HG02798 (cell line): ENCODE measurements at regions not wholly inside any gene's neighbourhood (a gene's known extent, or its start where the extent isn't known, plus 50 kb on each side); places are given as distances from the start of the nearest gene placed in this dataset.
"Not testable (repeated sequence)": the region's sequence is repeated elsewhere in the genome, so short reads cannot be mapped to it uniquely, and the experiment has no call there.

Experiments used
- ATAC-seq: cut with Tn5 transposase; IDR thresholded peaks from one replicate; pipeline ENCODE4 v1.9.1; 2021; ENCODE audit warnings: mild to moderate bottlenecking; ENCODE audit not compliant: unreplicated experiment, poor library complexity

DNA sequence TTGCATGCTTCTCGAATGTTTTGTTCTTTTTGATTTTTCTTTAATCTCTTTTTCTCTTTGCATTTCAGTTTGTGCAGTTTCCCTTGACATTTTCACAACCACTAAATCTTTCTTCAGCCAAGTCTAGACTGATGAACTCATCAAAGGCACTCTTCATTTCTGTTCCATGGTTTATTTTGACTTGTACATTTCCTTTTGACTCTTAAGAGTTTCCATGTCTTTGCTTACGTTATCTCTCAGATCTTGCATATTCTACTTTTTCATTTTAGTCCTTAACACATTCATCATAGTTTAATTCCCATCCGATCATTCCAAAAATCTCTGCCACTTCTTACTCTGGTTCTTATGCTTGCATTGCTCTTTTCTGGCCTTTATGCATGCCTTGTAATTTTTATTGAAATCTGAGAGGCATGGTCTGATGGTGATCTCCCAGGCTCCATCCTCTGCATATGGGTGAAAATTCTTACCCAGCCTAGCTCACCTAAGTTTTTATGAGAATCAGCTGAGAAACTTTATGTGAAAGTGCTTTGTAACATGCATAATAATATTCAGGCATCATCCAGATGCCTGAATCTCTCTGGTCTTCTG lies 202.8 kb upstream of the IGFBP3 start:
- no peak for ATAC-seq

DNA sequence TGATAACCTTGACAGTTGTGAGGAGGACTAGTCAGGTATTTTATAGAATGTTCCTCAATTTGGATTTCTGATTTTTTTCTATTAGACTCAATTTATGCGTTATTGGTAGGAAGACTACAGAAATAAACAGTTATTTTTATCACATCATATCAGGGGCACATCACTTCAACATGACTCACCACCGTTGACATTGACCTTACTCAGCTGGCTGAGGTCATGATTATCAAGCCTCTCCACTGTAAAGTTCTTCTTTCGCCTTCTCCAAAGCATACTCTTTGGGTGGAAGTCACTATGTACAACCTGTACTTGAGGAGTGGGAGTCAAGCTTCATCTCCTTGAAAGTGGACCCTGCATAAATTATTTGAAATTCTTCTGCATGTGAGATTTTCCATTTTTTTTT lies 194.3 kb upstream of the IGFBP3 start:
- no peak for ATAC-seq

DNA sequence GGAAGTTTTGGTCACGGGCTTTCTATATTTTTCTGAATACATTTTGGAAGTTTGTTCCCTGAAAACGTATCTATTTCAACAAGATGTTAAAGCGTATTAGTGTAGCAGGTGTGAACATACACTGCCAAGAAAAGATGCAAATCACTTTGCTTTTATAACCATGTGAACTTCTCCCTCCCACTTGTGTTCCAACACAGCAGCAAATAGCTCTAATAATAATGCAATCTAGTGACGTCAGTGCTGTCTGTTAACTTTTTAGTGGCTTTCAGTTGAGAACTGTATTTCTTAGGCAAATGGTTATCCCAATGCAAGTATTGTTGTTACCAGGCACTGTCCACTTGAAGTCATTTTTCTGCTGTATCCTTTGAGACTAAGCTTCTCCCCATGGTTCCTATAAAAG lies 188.4 kb upstream of the IGFBP3 start:
- ATAC-seq = no peak

DNA sequence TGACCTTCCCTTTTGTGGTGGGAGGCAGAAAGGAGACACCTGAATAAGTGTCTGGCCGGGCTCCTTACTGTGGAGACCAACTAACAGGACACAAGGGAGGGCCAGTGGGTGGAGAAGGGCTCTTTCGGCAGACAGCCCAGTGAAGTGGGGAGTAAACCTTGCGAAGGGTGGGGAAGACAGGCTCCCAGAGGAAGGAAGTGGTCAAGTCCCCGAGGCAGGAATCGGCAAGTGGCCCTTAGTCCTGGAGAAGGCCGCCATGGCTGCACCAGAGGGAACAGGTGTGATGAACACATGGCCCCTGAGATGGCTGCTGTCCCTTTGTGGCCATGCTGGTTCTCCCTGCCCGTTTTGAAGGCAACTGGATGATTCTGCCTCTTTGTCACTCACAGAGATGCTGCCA lies 187.2 kb upstream of the IGFBP3 start:
- no peak for ATAC-seq

DNA sequence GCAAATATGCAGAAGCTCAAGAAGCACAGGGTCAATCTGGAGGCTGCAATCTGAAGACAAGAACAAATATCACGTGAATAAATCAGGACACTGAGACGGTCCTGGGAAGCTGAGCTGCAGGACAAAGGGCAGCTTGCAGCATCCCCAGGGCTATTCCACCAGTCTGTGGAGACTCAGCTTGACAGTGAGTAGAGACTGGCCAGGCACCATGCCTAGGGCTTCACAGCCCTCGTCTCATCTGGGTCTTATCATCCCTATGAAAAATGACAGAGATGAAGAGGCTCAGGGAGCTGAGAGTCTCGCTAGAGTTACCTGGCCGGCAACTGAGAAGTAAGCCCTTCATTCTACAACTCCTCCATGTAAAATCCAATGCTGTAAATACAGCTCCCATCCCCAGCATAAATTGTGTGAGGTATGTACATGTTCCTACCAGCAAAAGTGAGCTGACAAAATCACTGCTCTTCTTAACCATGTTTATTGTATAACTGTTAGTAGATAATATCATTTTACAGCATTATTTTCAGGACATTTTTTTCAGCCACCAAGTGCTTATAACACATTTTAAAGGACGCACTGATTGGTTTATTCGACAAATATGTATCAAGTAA lies 186.6 kb upstream of the IGFBP3 start:
- ATAC-seq = no peak

DNA sequence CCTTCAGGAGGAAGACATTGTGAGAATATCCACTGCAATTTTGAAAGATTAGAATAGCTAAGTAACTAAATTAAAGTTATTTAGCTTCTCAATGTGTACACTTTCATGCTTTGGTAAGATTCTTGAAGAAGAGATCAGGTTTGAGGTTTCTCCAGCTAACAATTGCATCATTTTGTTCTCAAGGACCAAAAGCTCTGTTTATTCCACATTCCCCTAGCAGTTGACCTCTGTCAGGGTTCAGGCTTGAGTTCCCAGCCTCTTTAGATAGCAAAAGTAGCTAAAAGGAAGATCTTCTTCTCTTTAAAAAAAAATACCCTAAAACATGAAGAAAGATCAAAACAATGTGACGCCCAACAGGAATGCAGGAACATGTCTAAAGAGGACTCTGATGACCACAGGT lies 179.4 kb upstream of the IGFBP3 start:
- ATAC-seq = no peak

DNA sequence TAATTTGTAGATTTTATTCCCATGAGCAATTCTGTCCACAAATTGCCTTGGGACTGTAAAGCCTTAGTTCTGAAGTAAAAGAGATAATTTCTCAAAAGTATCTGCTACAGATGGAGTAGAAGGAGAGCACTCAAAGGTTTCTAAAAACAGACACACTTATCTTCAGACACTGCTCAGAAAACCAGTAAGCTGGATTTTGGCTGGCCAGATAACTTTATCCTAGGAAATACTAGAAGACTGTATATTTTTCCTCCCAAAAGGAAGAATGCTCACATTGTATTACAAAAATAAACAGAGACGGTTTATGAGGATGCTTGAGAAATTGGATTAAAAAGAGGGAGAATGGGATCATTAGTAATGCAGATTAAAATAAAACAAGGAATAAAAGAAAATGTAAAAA lies 178.0 kb upstream of the IGFBP3 start:
- ATAC-seq = no peak

DNA sequence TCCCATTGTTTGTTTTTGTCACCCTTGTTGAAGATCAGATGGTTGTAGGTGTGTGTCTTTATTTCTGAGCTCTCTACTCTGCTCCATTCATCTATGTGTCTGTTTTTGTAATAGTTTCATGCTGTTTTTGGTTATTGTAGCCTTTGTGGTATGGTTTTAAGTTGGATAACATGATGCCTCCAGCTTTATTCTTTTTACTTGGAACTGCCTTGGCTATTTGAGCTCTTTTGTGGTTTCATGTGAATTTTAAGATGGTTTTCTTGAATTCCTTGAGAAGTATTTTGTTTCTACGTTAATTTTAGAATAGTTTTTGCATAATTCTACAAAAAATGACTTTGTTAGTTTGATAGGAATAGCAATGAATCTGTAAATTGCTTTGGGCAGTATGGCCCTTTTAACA lies 170.0 kb upstream of the IGFBP3 start:
- no peak for ATAC-seq

DNA sequence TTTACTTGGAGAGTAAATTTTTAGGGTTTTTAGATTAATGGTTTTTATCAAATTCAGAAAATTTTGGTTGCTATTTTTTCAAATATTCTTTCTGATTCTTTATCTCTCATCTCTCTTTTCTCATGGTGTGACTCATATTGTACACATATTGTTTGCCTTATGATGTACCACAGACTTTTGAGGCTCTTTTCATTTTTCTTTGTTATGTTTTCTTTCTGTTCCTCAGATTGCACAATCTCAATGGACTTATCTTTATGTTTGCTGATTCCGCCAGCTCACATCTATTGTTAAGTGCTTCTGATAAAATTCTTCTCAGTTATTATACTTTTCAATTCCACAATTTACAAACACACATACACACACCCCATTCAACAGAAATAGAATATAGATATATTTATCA lies 168.2 kb upstream of the IGFBP3 start:
- no peak for ATAC-seq

DNA sequence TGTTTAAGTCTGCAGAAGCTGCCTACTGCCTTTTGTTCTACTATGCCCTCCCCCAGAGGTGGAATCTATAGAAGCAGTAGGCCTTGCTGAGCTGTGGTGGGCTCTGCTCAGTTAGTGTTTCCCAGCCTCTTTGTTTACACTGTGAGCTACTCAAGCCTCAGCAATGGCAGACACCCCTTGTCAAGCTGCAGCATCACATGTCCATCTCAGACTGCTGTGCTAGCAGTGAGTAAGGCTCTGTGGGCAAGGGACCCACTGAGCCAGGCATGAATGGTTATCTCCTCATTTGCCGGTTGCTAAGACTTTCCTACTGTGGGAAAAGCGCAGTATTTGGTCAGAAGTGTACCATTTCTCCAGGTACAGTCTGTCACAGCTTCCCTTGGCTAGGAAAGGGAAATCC lies 167.4 kb upstream of the IGFBP3 start:
- ATAC-seq = not testable (repeated sequence)

DNA sequence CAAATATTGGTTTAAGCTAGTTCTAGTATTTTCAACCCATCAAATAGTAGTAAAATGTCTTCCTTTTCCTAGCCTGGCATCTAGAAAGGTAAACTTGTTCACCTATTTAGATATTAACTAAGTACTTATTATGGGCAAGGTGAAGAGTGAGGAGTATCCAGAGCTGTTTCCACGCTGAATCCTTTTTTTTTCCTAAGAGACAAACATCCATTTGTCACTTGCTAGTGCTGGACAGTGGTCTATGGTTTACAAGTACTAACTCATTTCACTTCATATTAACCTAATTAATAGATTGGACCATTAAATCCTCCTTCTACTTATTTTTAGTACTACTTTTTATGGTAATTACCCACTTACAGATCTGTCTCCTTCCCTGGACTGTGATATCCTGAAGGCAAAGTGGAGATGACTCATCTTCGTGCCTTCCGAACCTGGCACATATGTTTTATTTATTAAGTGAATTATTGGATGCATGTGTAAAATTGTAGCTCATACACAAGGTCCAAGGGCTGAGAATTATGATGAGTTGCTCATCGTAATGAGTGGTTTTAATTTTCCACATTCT lies 159.6 kb upstream of the IGFBP3 start:
- no peak for ATAC-seq

DNA sequence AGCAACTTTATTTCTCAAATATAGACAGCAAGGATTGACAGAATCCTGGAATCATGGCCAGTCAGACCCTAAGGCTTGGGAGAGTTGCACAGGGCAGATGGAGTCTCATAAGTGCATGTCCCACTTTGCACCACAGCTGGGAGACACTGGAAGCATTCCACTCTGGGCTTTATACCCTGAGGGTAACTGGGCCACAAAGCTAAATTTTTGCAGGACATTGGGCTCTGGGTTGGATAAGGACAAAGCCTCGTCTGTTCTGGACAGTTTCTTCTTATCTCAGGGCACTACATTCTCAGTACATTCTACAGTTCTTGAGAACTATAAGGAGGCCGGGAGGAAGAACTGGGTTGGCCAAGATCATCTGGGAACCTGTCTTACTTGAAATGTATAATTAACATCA lies 158.3 kb upstream of the IGFBP3 start:
- ATAC-seq = no peak

DNA sequence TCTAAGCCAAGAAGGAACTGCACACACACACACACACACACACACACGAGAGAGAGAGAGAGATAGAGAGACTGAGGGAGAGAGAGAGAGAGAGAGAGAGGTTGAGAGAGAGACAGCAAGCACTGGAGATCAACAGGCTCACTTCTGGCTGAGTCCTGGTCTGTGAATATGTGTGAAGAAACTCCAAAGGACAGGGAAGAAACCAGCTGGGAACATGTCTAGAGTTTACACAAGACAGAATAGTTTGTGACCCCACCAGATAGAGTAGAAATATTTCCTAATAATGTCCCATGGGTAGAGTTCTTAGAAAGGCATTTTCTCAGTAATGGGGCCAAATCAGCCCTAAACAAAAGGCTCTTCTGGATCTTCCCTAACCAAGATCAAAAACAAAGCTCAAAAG lies 155.5 kb upstream of the IGFBP3 start:
- ATAC-seq = no peak

DNA sequence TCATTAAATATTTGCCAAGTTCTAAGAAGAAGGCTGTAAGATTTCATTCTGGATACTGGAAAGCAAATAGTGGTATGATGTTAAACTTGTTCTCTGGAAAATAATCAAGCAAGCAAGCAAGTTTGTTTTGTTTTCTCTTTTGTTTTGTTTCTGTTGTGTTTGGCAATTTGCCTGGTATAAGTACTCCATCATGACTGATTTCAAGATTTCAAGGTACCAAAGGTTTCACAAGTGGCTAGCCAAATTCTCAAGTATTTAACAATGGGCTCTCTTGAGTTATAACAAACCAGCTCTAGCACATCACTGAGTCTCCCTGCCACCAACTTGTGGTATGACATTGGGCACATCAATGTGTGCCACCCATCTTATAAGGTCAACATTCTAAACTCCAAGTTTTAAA lies 151.7 kb upstream of the IGFBP3 start:
- ATAC-seq = no peak

DNA sequence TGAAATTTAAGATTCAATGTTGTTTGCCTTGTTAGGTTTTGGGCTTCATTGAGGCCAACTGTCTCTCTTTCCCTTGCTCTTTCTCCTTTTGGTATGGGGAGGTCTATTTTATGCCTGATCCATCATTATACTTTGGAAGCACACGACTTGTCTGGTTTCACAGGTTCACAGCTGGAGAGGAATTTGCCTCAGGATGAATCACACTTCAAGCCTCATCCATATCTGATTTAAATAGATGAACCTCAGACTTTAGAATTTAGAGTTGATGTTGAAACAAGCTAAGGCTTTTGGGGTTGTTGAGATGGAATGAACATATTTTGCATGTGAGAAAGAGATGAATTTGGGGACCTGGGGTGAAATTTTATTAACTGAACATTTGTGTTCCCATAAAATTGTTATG lies 150.5 kb upstream of the IGFBP3 start:
- no peak for ATAC-seq

DNA sequence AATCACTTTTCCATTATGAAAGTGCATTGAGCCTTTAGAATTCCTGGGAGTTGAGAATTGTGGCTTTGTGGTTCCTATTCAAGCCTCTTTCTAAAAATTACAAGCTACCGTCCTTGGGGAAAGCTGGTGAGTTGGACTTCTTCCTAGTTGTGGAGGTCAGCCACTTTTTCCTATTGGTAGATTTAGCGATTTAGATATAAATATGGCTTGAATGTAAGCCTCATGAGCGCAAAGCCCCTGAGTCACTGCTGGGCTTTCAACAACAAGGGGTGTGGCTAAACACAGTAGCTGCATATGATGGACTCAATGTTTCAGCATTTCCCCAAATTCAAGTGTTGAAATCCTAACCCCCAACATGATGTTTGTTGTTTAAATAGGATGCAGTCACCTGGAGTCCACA lies 150.0 kb upstream of the IGFBP3 start:
- ATAC-seq = no peak

DNA sequence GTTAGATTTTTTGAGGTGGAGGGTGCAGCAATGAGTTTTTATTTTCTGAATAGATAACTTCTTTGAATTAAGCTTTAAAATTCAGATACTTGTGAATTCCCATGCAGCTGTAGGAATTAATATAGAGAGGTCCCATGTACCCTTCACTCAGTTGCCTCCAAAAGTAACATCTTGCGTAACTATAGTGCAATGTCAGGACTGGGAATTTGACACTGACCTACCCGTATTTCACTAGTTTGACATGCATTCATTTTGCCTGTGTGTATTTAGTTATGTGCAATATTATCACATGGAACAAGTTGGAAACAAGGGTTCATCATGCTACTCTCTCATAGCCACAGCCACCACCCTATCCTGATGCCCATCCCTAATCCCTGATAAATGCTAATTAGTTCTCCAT lies 147.1 kb upstream of the IGFBP3 start:
- ATAC-seq = no peak

DNA sequence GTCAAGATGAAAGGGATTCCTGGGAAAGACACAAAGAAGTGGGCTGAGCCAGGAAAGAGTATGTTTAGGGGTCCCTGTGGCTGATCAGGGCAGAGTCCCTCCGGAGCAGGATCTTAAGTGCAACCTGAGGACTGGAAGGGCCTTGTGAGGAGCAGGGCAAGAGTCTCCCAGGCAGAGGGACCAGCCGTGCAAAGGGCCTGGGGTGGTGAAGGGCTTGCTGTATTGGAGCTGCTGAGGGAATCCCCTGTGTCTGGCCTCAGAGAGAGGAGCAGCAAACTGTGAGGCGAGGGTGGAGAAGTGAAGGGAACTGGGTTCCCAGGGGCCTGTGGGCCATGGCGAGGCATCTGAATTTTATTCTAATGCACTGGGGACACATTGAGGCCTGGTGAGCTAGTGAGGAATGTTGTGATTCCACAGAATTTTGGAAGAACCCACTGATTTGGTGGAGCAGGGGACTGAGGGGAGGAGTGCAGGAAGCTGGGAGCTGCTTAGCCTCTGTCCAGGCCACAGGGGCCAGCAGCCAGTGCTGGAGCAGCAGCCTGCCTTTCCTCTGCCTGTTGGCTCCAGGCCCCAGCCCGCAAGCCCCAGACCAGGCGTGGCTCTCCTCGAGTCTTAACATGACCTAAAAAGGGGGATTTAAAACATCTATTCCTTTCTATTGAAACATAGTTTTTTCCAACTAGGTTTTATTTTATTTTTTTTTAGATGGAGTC lies 138.4 kb upstream of the IGFBP3 start:
- ATAC-seq = no peak

DNA sequence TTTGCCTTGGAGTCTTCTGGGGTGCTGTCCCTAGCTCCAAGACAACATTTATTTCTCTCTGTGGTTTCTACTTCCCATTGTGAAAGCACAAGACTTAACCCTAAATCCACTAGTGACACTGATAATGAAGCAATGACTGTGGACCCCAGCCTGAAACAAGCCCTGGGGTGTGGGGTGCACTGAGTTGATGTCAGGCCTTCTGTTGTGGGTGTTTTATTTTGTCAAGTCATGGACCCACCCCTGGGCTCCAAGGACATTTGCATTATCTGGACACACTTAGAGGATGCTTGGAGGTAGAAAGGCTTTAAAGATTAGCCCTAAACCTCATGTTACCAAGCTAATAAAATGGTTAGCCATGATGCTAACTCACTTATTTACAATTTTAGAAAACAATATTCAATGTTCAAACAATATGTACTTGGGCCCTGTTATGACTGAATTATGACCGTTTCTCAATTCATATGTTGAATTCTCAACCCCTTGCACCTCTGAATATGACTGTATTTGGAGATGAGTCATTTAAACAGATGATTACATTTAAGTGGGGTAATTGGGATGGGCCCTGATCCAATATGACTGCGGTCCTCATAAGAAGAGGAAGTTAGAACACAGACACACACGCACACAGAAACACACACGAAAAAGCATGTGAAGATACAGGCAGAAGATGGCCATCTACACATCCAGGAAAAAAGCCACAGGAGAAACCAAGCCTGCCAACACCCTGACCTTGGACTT lies 137.2 kb upstream of the IGFBP3 start:
- no peak for ATAC-seq

DNA sequence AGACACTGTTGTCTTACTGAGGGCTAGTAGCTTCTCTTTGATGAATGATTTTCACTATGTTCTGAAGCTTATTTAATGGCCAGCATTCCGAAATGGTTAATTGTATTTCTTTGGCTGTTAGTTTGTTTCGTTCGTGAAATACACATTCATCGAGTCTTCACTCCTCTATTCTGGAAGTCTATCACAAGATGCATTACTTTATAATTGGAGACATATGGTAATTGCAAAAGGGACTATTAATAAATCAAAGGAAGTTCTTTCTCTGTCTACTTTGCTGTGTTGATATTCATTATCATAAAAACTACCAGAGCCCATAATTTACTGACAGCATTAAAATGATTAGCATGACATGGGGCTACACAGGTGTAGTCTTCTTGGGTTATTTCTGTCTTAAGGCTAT lies 133.8 kb upstream of the IGFBP3 start:
- ATAC-seq = no peak

DNA sequence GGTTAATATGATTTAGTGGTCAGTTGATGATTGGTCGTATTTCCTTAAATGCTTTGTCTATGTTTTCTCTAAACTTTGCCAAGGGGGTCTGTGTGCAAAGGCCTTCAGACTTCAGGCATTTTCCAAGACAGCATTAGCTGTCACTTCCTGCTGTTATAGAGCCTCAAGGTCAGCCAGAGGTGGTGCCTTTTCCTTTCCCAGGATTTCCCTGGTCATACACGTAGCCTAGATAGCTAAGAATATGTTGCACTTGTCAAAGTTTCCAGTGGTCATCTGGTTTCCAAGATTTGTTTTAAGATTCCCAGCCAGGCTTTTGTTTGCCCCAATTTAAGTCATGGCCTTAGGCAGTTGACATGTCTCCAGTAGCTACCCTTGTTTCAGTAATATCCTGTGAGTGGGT lies 133.2 kb upstream of the IGFBP3 start:
- ATAC-seq = no peak
